ENCODE measurements at regions not wholly inside any gene's neighbourhood (a gene's known extent, or its start where the extent isn't known, plus 50 kb on each side); places are given as distances from the start of the nearest gene placed in this dataset.

GRCh38 chr10:78438907-78439809 is 405.5 kb downstream of the RPS24 start:
- H3K36me3 ChIP-seq (ENCODE audit: low read depth), result no peaks in the 10 kb centered on the region
- no peak for TF ChIP-seq CTCF (IDR thresholded peaks at IDR 0.05; ENCODE audit: poor library complexity, severe bottlenecking)
- no peaks in the 10 kb centered on the region for H3K27me3 ChIP-seq (ENCODE audit: insufficient read depth, poor library complexity, severe bottlenecking)
- DNase-seq (ENCODE audit: low spot score) (no peak), ATAC-seq (ENCODE audit: low read depth) (no peak)
- no peaks in the 10 kb centered on the region for H3K4me1 ChIP-seq (ENCODE audit: insufficient read depth, poor library complexity, severe bottlenecking)
- no peaks in the 10 kb centered on the region for H3K9me3 ChIP-seq (ENCODE audit: severe bottlenecking)
- H3K27ac ChIP-seq (ENCODE audit: poor library complexity, severe bottlenecking), result no peak overlapping the region
- H3K4me3 ChIP-seq (ENCODE audit: severe bottlenecking), result no peak overlapping the region

GRCh38 chr10:78441010-78441409 is 407.3 kb downstream of the RPS24 start:
- Histone ChIP-seq H3K36me3 (ENCODE audit: low read depth) (no peaks in the 10 kb centered on the region), H3K4me1 (ENCODE audit: insufficient read depth, poor library complexity, severe bottlenecking) (no peaks in the 10 kb centered on the region), H3K4me3 (ENCODE audit: severe bottlenecking) (no peak overlapping the region), H3K27me3 (ENCODE audit: insufficient read depth, poor library complexity, severe bottlenecking) (no peaks in the 10 kb centered on the region), H3K27ac (ENCODE audit: poor library complexity, severe bottlenecking) (no peak overlapping the region), H3K9me3 (ENCODE audit: severe bottlenecking) (no peaks in the 10 kb centered on the region)
- no peak for TF ChIP-seq CTCF (IDR thresholded peaks at IDR 0.05; ENCODE audit: poor library complexity, severe bottlenecking)
- DNase-seq (ENCODE audit: low spot score) (no peak), ATAC-seq (ENCODE audit: low read depth) (no peak)

GRCh38 chr10:78441694-78442093 is 408.0 kb downstream of the RPS24 start:
- Histone ChIP-seq H3K4me3 (ENCODE audit: severe bottlenecking) (no peak overlapping the region), H3K4me1 (ENCODE audit: insufficient read depth, poor library complexity, severe bottlenecking) (no peaks in the 10 kb centered on the region), H3K9me3 (ENCODE audit: severe bottlenecking) (no peaks in the 10 kb centered on the region), H3K27me3 (ENCODE audit: insufficient read depth, poor library complexity, severe bottlenecking) (no peaks in the 10 kb centered on the region), H3K36me3 (ENCODE audit: low read depth) (no peaks in the 10 kb centered on the region), H3K27ac (ENCODE audit: poor library complexity, severe bottlenecking) (no peak overlapping the region)
- no peak for ATAC-seq (ENCODE audit: low read depth)
- no peak for TF ChIP-seq CTCF (IDR thresholded peaks at IDR 0.05; ENCODE audit: poor library complexity, severe bottlenecking)
- no peak for DNase-seq (ENCODE audit: low spot score)

GRCh38 chr10:78442836-78443550 is 409.3 kb downstream of the RPS24 start:
- Histone ChIP-seq H3K4me3 (ENCODE audit: severe bottlenecking) (no peak overlapping the region), H3K27ac (ENCODE audit: poor library complexity, severe bottlenecking) (no peak overlapping the region), H3K27me3 (ENCODE audit: insufficient read depth, poor library complexity, severe bottlenecking) (no peaks in the 10 kb centered on the region), H3K4me1 (ENCODE audit: insufficient read depth, poor library complexity, severe bottlenecking) (no peaks in the 10 kb centered on the region), H3K9me3 (ENCODE audit: severe bottlenecking) (no peaks in the 10 kb centered on the region), H3K36me3 (ENCODE audit: low read depth) (no peaks in the 10 kb centered on the region)
- no peak for TF ChIP-seq CTCF (IDR thresholded peaks at IDR 0.05; ENCODE audit: poor library complexity, severe bottlenecking)
- ATAC-seq (ENCODE audit: low read depth) (no peak), DNase-seq (ENCODE audit: low spot score) (no peak)
